HG03354 (cell line): ENCODE measurements at regions not wholly inside any gene's neighbourhood (a gene's known extent, or its start where the extent isn't known, plus 50 kb on each side); places are given as distances from the start of the nearest gene placed in this dataset.

Source experiments
- ATAC-seq: cut with Tn5 transposase; IDR thresholded peaks from one replicate; pipeline ENCODE4 v1.9.1; 2021; ENCODE audit warnings: mild to moderate bottlenecking; ENCODE audit not compliant: unreplicated experiment, poor library complexity, severe bottlenecking

DNA sequence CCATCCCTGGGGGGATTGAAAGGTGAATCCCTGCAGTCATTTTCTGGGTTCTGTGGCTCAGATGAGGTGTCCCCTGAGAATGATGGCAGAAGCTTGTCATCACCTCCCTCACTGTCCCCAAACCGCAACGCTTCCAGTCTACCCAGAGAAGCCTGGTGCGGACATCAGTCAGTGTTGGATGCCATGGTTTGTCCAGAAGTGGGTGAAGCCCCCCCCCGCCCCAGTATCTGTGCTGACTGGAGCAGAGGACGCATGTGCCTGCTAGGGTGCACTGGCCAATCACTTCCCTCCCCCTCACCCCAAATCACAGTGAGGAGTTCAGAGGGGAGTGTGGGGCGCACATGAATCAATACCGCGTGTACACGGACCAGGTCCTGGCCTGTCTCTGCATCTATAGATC lies 150.5 kb downstream of the TEX29 start:
- ATAC-seq, result no peak

- no peak for ATAC-seq
Observed at GRCh38 chr13:111472083-111472482, 151.6 kb downstream of the TEX29 start.

DNA sequence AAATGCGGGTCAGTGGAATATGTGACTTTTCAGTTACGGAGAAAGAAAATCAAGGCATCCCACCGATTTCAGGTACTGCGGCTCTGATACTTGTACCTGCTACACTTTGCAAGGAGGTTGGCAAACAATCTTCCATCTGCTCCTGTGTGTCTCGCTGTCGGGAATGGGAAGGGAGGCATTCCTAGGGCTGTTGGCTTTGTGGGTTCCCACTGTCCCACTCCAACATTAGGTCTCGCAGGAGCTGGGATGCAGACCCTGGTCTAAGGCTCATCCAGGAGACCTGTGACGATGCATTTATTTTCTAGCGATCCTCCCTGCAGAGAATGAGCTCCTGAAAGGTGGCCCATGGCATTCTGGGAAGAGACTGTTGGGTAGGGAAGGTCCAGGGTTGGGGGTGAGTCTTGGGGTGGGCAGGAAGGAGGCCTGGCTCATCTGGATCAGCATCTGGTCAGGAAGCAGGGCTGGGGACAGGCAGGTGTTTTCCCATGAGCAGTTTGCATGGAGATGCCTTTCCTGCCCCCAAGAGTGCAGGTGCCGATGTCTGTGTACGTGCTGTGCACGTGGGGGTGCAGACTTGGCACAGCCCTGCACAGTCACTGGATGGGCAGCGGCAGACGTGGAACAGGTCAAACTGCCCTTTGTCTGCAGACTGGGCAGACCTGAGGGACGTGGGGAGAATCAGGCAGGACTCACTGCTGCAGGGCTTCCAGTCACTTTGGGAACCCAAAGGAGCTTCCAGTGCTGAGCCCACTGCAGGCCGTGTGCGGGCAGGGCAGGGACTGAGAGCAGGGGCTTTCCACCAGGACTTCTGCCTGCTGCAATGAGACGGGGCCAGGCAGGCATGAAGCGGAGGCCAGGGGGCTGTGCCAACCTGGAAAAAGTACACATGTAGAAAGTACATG lies 152.4 kb downstream of the TEX29 start:
- ATAC-seq, result no peak

DNA sequence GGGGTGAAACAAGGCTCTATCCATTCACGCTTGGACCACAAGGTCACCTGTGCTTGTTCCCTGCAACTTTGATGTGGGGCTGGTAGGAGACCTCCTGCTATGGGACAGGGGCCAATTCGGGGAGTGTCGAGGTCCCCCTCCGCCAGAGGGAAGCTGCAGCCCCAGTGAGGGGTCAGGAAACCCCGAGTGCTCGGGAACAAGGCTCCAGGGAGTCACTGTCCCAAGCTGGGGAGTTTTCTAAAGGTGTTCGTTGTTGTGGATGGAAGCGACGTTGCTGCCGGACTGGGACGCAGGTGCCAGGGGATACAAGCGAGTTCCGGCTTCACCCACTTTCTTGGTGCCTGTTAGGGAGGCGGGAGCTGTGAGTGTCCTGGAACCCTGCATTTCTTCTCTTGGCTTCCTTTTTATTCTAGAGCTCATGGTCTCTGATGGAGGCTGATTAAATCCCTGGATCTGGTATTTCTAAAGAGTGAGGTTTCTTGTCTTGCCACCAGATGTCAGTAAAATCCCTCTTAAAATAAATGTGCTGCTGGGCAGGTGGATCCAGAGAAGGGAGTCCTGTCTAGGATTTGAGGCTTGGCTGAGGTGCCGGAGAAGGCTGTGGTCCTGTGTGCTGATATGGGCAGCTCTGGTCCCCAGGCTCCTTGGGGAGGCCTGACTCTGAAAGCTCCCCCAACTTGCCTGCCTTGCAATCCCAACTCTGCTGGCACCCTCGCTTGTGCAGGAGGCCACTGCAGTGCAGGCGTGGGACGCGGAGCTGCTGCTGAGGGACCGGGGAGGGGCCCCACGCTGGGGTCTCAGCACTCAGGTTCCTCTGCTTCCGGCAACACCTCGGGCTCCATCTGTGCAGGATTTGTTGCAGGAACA lies 153.9 kb downstream of the TEX29 start:
- no peak for ATAC-seq

DNA sequence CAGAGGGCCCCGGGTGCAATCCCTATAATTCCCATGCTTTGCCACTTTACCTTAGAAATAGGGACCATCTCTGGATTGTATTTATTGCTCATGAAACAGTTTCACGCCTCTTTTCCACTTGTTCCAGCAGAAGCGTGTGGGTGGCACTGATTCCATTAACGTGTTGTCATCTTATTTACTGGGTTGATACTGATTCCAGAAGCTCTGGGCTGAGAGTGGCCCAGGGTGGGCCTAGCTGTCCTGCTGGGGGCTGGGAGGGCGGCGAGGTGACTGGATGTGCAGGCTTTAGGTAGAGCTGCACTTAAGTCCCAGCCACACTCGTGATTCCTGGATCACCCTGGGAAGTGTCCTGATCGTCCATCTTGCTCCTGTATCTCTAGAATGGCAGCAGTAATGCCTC lies 155.0 kb downstream of the TEX29 start:
- no peak for ATAC-seq

- ATAC-seq, result no peak
Observed at GRCh38 chr13:111476197-111476596, 155.8 kb downstream of the TEX29 start.

GRCh38 chr13:111479412-111479811 lies 159.0 kb downstream of the TEX29 start:
- no peak for ATAC-seq

DNA sequence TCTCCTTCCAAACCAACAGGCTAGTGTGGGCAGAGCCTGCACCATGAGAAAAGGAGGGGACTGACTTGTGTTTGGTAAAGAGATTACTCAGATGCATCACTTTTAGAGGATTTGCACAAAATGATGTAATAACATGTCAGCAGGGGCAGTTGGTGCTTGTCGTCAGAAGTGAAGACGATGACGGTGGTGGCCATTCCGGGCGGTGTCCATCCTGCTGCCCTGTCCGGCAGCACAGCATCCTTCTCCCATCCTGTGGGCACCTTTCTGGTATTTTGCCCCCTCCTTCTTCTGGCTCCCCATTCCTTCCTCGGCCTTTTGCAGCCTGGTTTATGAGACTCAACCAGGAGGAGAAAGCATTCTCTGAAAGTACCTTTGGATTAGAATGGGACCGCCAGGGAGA lies 160.1 kb downstream of the TEX29 start:
- no peak for ATAC-seq

DNA sequence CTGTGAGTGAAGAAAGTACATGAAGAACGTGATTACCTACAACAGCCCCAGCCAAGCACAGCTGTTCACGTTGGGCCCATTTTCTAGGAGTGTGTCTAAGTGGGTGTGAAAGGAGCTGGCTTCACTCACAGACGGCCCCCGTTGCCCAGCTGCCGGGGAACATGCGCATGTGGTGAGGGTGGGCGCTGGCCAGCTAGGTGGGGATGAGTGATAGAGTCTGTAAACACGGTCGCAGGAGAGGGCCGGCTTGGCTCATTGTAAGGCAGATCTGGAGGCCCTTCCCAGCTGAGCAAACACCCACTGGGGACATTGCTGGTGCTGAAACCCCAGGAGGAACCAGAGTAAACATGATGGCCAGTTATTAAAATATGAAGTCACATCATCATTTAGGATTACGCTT lies 160.5 kb downstream of the TEX29 start:
- ATAC-seq, result no peak

DNA sequence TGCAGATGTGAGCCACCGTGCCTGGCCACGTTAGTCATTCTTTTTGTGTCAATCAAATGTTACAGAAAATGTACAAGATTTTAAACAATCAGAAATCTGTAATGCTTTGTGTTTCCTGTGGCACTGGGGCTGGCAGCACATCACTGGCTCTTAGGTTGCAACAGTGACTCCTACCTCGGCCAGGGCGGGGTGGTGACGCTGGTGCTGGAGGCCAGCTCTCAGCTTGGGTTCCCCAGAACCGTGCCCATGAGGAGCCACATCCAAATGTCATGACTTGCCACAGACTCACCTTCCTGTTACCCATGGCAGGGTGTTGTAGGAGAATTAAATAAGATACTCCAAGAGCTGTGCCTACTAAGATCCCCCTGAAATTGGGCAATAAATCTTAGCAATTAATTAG lies 161.7 kb downstream of the TEX29 start:
- ATAC-seq, result no peak

- no peak for ATAC-seq
Observed at GRCh38 chr13:111482806-111483620, 162.6 kb downstream of the TEX29 start.

- ATAC-seq, result no peak
Observed at GRCh38 chr13:111483621-111483987, 163.2 kb downstream of the TEX29 start.

- ATAC-seq, result no peak
Observed at GRCh38 chr13:111484141-111484925, 163.9 kb downstream of the TEX29 start.

- ATAC-seq, result no peak
Observed at GRCh38 chr13:111484959-111485358, 164.5 kb downstream of the TEX29 start.

- ATAC-seq, result no peak
Observed at GRCh38 chr13:111485491-111486250, 165.2 kb downstream of the TEX29 start.

DNA sequence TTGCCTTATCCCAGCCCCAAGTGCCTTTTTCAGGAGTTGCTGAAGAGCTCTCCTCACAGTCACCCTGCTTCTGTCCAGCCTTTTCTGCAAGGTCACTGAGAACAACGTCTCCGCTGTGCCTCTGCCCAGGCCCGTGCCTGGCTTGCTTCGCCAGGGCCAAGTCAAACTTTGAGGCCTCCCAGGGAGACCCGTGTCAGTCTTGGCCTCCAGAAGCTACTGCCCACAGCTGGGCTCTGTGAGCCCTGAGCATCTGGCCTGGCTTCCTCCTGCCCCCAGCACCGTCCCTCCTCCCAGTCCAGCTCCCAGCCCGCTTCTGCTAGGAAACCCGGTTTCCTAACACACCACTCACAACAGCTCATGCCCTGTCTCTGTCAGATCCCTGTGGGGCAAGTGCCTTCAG lies 165.9 kb downstream of the TEX29 start:
- ATAC-seq, result no peak

DNA sequence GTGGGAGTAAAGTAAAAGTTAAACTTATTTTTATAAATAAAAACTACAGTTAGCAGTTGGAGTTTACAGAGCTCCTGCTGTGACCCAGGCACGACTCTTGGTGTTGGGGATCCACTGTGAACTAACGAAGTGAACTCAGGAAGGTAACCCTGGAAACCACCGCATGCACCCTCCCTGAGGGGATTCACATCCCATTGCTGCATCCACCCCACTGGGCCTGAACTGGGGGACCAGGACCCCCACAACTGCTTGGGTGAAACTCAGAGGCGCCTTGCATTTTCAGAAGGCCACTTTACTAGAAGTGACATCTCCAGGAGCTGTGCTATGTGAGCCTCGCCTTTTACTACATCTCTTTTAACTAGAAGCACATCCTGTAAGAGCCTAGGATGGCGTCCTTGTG lies 166.4 kb downstream of the TEX29 start:
- ATAC-seq, result no peak

DNA sequence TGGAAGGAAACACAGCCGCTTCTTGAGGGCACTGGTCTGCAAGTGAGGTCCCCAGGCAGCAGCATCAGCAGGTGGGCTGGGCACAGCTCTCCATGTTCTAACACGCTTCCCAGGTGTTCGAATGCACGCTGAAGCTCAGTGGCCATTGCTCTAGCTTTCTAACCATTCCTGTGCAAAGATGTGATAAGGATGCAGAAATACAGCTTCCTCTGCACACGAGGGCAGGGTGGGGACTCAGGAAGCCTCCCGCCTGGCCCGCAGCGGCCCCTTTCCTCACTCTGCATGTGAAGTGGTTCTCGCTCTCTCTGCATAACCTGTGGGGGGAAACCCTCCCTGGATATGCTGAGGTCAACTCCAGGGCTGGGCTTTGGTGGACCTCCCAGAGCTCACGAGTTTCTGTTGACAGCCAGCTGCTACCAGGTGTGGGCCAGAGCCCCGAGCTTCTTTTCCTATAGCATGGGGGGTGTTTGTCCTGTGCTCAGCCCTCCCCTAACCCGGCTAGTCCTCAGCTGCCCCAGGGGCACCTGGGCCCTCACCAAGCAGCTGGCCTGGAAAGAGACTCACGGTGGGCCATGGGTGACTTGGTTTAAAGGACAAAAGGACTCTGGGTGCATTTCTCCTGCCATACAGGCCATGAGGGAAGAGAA lies 168.2 kb downstream of the TEX29 start:
- no peak for ATAC-seq
